Loucy (cell line): ENCODE measurements at regions not wholly inside any gene's neighbourhood (a gene's known extent, or its start where the extent isn't known, plus 50 kb on each side); places are given as distances from the start of the nearest gene placed in this dataset.

Experiments
- H2AFZ ChIP-seq: fragments of 200-600 bp; sonication (generic); 2 replicates; pipeline ENCODE4 v1.6.0; 2016; ENCODE audit warnings: antibody characterized with exemption, mild to moderate bottlenecking, low read length, moderate library complexity
- H3F3A ChIP-seq: fragments of 200-600 bp; 2 replicates; pipeline ENCODE4 v1.6.0; 2016; ENCODE audit warnings: antibody characterized with exemption, low read depth, mild to moderate bottlenecking
- H3K27me3 ChIP-seq: fragments of 200-600 bp; sonication (generic); 2 replicates; pipeline ENCODE4 v1.6.1; 2014; ENCODE audit warnings: low read length, mild to moderate bottlenecking; ENCODE audit not compliant: insufficient read depth, poor library complexity, severe bottlenecking
- H3K36me3 ChIP-seq: fragments of 200-600 bp; sonication (generic); 2 replicates; pipeline ENCODE4 v1.6.1; 2016; ENCODE audit warnings: low read length; ENCODE audit not compliant: insufficient read depth
- H3K4me1 ChIP-seq: fragments of 200-600 bp; sonication (generic); 2 replicates; pipeline ENCODE4 v1.5.1; 2014; ENCODE audit warnings: low read length, mild to moderate bottlenecking; ENCODE audit not compliant: insufficient read depth, poor library complexity, severe bottlenecking
- H3K4me2 ChIP-seq: fragments of 200-600 bp; sonication (generic); 2 replicates; pipeline ENCODE4 v1.6.0; 2014; ENCODE audit warnings: antibody characterized with exemption, low read length, low read depth, mild to moderate bottlenecking; ENCODE audit not compliant: poor library complexity, severe bottlenecking
- H3K4me3 ChIP-seq: fragments of 200-600 bp; sonication (generic); 2 replicates; pipeline ENCODE4 v1.5.1; 2014; ENCODE audit warnings: low read length, mild to moderate bottlenecking, mixed read lengths; ENCODE audit not compliant: poor library complexity, severe bottlenecking
- H3K79me2 ChIP-seq: fragments of 200-600 bp; sonication (generic); 2 replicates; pipeline ENCODE4 v1.6.1; 2014; ENCODE audit warnings: low read length; ENCODE audit not compliant: insufficient read depth
- H3K9ac ChIP-seq: fragments of 200-600 bp; sonication (generic); 2 replicates; pipeline ENCODE4 v1.6.0; 2014; ENCODE audit warnings: mild to moderate bottlenecking, low read depth, low read length, moderate library complexity; ENCODE audit not compliant: poor library complexity, severe bottlenecking
- H3K9me2 ChIP-seq: fragments of 200-600 bp; sonication (generic); replicated peaks from 2 replicates; pipeline ENCODE4 v1.6.1; 2016; ENCODE audit warnings: low read depth, low read length, mixed read lengths
- H3K9me3 ChIP-seq: fragments of 200-600 bp; sonication (generic); 2 replicates; pipeline ENCODE4 v1.6.1; 2014; ENCODE audit warnings: mild to moderate bottlenecking, antibody characterized with exemption, low read length, low read depth; ENCODE audit not compliant: insufficient read depth
- H4K20me1 ChIP-seq: fragments of 200-600 bp; sonication (generic); 2 replicates; pipeline ENCODE4 v1.6.0; 2014; ENCODE audit warnings: antibody characterized with exemption, low read length, mild to moderate bottlenecking; ENCODE audit not compliant: insufficient read depth, poor library complexity, severe bottlenecking
- EZH2phosphoT487 ChIP-seq: fragments of 200-600 bp; IDR thresholded peaks from 2 replicates; pipeline ENCODE4 v1.6.1; 2018; ENCODE audit warnings: antibody characterized with exemption, mild to moderate bottlenecking, moderate library complexity, borderline replicate concordance
- TF ChIP-seq, protein P1 (sequence below): fragments of 200-600 bp; sonication (generic); conservative IDR thresholded peaks from 2 replicates; pipeline ENCODE4 v1.5.1; 2014; ENCODE audit warnings: mild to moderate bottlenecking, antibody characterized with exemption, low read length

DNA sequence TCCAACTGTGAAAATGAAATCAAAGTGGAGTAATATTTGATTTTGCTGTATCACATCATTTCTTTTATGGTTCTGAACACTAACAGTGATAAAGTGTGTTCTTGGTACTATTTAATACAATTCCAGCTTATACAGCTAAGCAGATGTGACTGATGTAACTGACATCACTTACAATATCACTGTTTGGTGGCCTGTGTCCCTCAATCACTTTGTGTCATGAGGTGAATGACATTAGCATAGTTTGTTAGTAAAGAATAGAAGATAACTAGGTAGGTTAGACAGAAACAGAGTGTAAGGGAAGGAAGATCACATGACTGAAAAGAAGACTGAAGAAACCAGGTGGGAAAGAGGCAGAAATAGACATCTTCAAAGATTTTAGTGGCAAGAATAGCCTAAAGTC lies 138.7 kb downstream of the AQP9 start:
- Histone ChIP-seq H3K4me3 (no peak overlapping the region), H3F3A (no peaks in the 10 kb centered on the region), H3K4me1 (no peaks in the 10 kb centered on the region), H2AFZ (no peak overlapping the region), H3K9ac (no peak overlapping the region), H3K36me3 (no peaks in the 10 kb centered on the region), H3K79me2 (no peaks in the 10 kb centered on the region), H3K9me2 (no peaks in the 10 kb centered on the region), H4K20me1 (no peaks in the 10 kb centered on the region), H3K4me2 (no peak overlapping the region), H3K9me3 (no peaks in the 10 kb centered on the region), H3K27me3 (no peaks in the 10 kb centered on the region)
- TF ChIP-seq, protein P1, sequence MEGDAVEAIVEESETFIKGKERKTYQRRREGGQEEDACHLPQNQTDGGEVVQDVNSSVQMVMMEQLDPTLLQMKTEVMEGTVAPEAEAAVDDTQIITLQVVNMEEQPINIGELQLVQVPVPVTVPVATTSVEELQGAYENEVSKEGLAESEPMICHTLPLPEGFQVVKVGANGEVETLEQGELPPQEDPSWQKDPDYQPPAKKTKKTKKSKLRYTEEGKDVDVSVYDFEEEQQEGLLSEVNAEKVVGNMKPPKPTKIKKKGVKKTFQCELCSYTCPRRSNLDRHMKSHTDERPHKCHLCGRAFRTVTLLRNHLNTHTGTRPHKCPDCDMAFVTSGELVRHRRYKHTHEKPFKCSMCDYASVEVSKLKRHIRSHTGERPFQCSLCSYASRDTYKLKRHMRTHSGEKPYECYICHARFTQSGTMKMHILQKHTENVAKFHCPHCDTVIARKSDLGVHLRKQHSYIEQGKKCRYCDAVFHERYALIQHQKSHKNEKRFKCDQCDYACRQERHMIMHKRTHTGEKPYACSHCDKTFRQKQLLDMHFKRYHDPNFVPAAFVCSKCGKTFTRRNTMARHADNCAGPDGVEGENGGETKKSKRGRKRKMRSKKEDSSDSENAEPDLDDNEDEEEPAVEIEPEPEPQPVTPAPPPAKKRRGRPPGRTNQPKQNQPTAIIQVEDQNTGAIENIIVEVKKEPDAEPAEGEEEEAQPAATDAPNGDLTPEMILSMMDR, result no peak
- TF ChIP-seq EZH2phosphoT487, result no peak

DNA sequence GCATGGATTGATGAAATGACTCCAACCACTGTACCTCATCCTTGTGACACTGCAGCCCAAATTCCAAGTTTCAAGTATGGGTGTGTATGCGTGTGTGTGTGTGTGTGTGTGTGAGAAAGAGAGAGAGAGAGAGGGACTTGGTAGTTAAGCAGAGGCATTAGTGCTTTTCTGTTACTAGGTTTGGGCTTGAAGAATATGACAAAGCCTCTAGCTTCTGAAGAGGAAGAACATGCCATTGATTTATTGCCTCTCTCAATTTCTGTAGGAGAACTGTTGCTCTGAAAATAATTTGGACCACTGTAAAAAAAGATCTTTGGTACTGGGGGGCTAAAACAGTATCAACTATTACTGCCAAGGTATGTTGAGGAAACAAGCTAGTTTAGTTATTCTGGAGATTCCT lies 139.2 kb downstream of the AQP9 start:
- no peaks in the 10 kb centered on the region for H3F3A ChIP-seq
- no peaks in the 10 kb centered on the region for H3K36me3 ChIP-seq
- H3K9me2 ChIP-seq, result no peaks in the 10 kb centered on the region
- H3K79me2 ChIP-seq, result no peaks in the 10 kb centered on the region
- no peak overlapping the region for H2AFZ ChIP-seq
- H3K27me3 ChIP-seq, result no peaks in the 10 kb centered on the region
- no peak for TF ChIP-seq EZH2phosphoT487
- TF ChIP-seq, protein P1, result no peak
- no peaks in the 10 kb centered on the region for H3K4me1 ChIP-seq
- no peaks in the 10 kb centered on the region for H4K20me1 ChIP-seq
- no peak overlapping the region for H3K4me2 ChIP-seq
- H3K4me3 ChIP-seq, result no peak overlapping the region
- no peak overlapping the region for H3K9ac ChIP-seq
- H3K9me3 ChIP-seq, result no peaks in the 10 kb centered on the region

DNA sequence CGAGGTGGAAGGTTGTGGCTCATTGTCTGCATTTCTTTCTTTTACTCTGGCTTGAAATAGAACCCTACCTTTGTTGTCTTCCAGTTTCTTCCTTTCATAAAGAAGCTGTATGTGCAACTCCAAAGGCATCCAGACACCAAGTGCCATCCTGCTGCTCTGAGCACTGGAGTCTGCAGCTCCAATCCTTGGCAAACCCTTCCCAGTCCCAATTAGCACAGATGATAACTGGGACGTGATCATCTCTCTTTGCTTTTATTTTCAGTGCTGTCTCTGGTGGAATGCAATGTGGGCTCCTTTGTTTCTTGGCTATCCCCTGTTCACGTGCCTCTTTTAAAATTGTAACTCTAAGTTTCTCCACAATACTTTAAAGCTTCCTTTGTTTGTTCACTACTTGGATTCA lies 140.9 kb downstream of the AQP9 start:
- Histone ChIP-seq H3K9me3 (no peaks in the 10 kb centered on the region), H3K9ac (no peak overlapping the region), H3K79me2 (no peaks in the 10 kb centered on the region), H3K4me2 (no peak overlapping the region), H3K9me2 (no peaks in the 10 kb centered on the region), H3K27me3 (no peaks in the 10 kb centered on the region), H3K4me3 (no peak overlapping the region), H3K4me1 (no peaks in the 10 kb centered on the region), H2AFZ (0 out of 2 replicates have a peak overlapping the region, but pooled peaks have one; percentile 5), H3F3A (no peaks in the 10 kb centered on the region), H3K36me3 (no peaks in the 10 kb centered on the region), H4K20me1 (no peaks in the 10 kb centered on the region)
- TF ChIP-seq, protein P1, result no peak
- no peak for TF ChIP-seq EZH2phosphoT487
